Right renal cortex interstitium (tissue), 3 donors: ENCODE measurements at regions not wholly inside any gene's neighbourhood (a gene's known extent, or its start where the extent isn't known, plus 50 kb on each side); places are given as distances from the start of the nearest gene placed in this dataset.

ENCODE experiments used
- DNase-seq, 3 donors: peaks; one replicate each; pipeline ENCODE4 v3.0.0-alpha.2; 2013; ENCODE audit warnings: low read depth in 3 of 3, low spot score in 2 of 3

DNA sequence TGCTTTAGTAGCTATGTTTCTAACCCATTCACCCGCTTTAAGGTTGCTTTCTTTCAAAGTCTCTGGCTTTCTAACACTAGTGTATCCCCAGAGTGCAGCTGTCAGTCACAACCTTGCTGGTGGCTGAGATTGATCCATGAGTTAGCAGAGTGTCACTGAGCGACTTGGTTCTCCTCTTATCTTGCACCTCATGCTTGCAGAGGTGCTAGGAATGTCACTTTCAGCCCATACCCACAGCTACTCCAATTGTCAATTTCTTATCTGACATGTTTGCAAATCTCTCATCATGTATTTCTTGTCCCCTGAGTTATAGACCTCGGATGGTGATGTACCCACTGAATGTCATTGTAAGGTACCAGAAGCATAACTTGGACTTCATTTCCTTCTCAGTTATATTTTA is 1110.2 kb downstream of the GALC start:
- DNase-seq: no peak

DNA sequence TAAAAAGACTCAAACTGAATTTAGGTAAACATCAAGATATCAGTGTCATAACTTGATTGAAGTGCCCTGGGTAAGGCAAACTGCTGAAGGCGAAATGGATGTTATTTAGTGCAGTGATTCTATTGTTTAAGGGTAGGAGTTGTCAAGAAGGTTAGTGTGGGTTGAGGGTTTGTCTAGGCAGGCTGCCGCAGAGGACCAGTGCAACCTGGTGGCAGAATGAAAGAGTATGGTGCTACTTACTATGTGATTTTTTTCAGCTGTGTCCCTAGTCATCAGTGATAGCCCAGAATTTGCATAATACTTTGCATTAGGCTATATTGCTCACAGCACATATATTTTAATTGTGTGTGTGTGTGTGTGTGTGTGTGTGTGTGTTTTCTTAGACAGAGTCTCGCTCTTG is 1127.0 kb downstream of the GALC start:
- no peak for DNase-seq

DNA sequence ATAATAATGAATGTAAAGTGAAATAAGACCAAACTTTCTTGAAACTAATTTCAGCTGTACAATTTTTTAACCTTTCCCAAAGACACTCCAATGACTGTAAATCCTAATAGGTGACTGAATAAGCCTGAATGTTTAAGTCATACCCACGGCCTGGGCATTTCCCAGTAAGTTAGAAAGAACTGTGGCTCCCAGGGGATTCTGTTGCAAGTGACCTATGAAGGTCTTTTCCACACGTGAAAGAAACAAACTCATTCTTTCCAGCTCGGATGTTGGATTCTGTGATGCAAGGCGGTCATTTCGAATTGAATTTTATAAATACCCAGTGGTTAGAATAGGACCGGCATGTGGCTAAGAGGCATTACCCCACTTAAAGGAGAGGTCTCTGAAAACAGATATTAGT is 1134.4 kb downstream of the GALC start:
- no peak for DNase-seq

DNA sequence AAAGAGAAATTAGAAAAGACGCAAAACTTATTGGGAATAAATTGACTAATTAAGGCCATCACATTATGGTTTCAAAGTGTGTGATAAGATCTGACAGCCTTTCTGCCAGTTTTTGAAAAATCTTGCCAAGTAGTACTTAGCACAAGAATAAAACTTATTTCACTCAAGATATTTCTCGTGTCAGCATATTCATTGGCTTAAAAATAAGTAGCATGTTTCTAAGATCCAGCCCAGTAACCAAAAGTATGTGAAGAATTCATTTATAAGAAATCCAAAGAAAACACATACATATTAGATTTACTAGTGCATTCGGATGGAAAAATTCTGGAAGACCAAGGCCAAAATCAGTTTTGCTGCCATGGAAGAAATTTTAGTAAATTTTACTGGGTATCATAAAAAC is 1135.0 kb downstream of the GALC start:
- DNase-seq: no peak

- DNase-seq: no peak
These were observed 1140.5 kb downstream of the GALC start for GRCh38 chr14:86852530-86852929.

- no peak for DNase-seq
These were observed 1145.8 kb downstream of the GALC start for GRCh38 chr14:86847140-86847539.

DNA sequence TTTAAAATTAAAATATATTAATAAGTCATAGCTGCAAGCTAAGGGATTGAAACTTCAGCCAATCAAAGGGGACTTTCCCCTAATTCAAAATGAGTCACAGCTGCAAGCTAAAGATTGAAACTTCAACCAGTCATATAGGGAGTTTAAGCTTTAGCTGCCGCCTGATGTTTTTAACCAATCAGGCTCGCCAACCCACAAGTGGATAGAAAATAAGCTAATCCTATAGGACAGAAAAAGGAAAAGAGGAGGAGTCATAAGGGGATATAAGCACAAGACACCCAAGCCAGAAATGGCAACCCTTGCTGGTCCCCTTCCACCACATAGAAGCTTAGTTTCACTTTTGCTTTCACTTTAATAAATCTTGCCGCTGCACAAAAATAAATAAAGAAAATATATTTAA is 1154.6 kb downstream of the GALC start:
- no peak for DNase-seq

DNA sequence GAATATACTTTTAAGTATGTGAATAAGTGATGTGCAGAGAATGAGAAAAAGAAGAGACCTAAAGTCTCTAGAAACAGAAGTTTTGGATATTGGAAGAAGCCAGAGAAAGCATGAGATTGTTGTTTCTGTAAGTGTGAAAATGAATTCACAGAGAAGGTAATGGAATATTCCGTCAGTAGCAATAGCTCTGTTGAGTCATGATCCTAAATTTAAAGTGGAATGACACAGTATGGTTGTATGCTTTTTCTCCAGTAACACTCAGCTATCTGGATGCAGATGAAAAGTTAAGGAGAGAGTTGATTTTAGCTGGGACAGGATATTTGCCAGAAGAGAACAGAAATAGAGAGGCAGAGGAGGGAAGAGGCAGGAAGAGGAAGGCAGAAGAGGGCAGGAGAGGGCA is 1166.3 kb downstream of the GALC start:
- no peak for DNase-seq

DNA sequence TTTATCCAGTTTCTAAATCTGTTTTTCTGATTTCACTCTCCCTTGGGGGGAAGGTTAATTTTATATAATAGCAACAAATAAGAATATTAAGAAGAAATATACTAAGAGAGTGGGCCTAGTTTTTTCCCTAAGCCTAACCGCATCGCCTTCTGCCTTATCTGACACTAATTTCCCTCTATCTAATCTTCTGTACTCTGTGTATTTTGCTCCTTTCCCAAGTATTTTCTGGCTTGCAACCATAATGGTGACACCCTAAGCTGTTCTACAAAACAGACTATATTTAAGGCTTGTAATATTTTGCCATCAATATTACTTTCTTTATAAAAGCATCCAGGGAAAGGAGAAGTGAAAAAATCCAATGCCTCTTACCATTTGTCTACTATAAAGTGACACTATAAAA is 1168.8 kb downstream of the GALC start:
- no peak for DNase-seq

DNA sequence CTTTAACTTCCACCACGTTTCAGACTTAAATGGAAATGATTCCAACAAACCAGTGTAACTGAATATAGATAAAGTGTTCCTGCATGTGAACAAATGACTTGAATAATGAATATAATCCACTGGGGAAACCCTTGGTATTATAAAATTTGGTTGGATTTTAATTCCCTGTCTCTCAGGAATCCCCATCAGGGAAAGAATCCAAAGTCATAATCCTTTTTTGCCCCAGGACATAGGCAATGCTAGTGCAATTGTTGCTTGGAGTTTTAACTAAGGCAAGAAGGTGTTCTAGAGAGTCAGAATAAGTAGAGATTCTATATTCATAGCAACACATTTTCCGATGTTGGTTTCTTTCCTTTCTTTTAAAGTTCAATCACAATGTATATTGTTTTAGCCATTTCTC is 1169.4 kb downstream of the GALC start:
- no peak for DNase-seq

GRCh38 chr14:86815341-86815740 is 1177.6 kb downstream of the GALC start:
- no peak for DNase-seq

- DNase-seq: no peak
These were observed 1190.3 kb downstream of the GALC start for GRCh38 chr14:86802726-86803125.

GRCh38 chr14:86799244-86799647 is 1193.7 kb downstream of the GALC start:
- DNase-seq: no peak

GRCh38 chr14:86798330-86798729 is 1194.7 kb downstream of the GALC start:
- no peak for DNase-seq

GRCh38 chr14:86797075-86797351 is 1196.0 kb downstream of the GALC start:
- no peak for DNase-seq

DNA sequence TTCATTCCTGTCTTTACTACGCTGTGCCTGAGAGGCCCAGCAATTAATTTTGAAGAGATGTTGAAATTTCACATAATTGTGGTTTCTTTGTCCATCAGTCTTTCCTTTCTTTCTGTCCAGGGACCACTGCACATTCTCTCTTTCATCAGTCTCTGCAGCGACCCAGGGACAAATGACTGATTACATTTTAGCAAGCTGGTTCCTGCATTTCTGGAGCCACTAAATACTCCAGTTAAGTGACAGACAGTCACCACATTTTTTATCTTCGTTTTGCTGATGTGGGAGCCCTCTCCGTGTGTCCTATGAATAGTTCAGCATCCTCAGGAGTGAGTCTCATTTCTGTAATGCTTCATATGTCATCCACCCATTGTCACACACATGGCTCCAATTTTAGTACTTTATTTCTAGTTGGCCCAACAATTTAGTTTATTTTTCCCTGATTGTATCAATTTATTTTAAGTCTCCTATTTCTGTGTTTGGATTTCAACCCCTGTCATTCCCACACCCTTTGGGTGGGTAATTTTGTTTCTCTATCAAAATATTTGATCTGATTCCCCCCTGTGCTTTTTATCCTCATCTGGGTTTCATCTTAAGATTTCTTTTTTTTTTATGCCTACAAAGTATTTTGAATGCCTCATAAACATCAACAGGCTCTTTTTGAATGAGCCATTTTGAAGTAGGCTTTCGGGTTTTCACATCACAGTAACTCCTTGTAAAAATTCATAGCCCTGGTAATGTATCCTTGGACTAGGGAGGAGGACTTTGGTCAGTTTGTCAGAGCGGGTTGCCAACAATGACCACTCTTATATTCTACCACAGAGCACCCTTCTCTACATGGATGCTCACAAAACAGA is 1196.5 kb downstream of the GALC start:
- no peak for DNase-seq

- DNase-seq: no peak
These were observed 1198.3 kb downstream of the GALC start for GRCh38 chr14:86794689-86795088.

DNA sequence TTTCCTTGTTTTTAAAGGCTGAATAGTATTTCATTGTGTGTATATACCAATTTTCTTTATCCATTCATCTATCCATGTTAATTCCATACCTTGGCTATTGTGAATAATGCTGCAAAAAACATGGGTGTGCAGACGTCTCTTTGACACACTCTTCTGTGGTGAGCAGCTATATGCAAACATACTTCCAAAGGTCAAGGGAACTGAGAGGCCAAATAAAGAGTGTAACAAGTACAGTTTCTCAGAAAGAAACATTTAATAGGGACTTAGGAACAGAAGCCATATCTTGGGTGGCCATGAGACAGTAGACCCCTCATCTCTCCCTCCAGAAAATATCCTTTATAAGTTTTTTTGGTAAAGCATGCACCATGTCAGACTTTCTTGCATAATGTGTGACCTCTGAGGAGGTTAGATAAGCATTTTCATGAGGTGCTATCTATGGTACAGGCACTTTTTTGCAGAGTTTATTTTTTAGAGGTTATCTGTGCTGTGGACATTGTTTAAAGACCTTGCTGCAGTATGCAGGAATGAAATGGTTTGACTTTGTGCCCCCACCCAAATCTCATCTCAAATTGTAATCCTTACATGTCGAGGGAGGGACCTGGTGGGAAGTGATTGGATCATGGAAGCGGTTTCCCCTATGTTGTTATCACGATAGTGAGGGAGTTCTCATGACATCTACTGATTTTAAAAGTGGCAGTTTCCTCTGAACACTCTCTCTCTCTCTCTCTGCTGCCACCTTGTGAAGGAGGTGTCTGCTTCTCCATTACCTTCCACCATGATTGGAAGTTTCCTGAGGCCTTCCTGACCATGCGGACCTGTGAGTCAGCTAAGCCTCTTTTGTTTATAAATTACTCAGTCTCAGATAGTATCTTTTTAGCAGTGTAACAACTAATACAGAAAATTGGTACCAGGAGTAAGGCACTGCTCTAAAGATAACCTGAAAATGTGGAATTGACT is 1202.3 kb downstream of the GALC start:
- no peak for DNase-seq

- no peak for DNase-seq
These were observed 1204.8 kb downstream of the GALC start for GRCh38 chr14:86788224-86788623.

DNA sequence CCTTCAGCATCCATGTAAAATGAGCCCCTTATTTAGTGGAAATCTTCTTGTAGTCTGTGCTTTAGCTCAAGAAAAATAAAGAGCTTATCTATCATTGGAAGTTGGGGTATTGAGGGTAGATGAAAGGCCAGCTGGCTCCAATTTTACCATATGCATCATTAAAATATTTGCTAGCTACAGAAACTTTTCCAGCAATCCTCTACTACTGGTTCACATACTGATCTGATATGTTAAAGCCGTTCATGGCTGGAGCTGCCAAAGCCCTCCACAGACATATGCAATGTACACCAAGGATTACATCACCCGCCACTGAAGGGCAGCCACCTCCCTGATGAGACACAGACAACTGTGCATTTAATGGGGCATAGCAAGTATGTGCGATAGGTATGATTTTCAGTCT is 1205.3 kb downstream of the GALC start:
- DNase-seq: peak in 2 of 3 donors; percentile 8 to 30

GRCh38 chr14:86782092-86782580 is 1210.8 kb downstream of the GALC start:
- DNase-seq: no peak
